GM21526 (cell line): ENCODE measurements at regions not wholly inside any gene's neighbourhood (a gene's known extent, or its start where the extent isn't known, plus 50 kb on each side); places are given as distances from the start of the nearest gene placed in this dataset.
"Not testable (repeated sequence)": the region's sequence is repeated elsewhere in the genome, so short reads cannot be mapped to it uniquely, and the experiment has no call there.

Experiments
- ATAC-seq: cut with Tn5 transposase; IDR thresholded peaks from one replicate; pipeline ENCODE4 v1.9.1; 2021; ENCODE audit warnings: moderate library complexity; ENCODE audit not compliant: unreplicated experiment, low FRiP score

GRCh38 chr4:79666875-79667274 is 258.8 kb upstream of the GK2 start:
- ATAC-seq: no peak

GRCh38 chr4:79666112-79666511 is 258.1 kb upstream of the GK2 start:
- no peak for ATAC-seq

- no peak for ATAC-seq
These were observed 255.8 kb upstream of the GK2 start for GRCh38 chr4:79663865-79664264.

GRCh38 chr4:79663141-79663540 is 255.1 kb upstream of the GK2 start:
- no peak for ATAC-seq

GRCh38 chr4:79662651-79663050 is 254.6 kb upstream of the GK2 start:
- no peak for ATAC-seq

GRCh38 chr4:79661196-79661595 is 253.2 kb upstream of the GK2 start:
- ATAC-seq: no peak

- ATAC-seq: not testable (repeated sequence)
These were observed 251.4 kb upstream of the GK2 start for GRCh38 chr4:79659308-79659870.

GRCh38 chr4:79657379-79657778 is 249.4 kb upstream of the GK2 start:
- ATAC-seq: no peak

- no peak for ATAC-seq
These were observed 245.8 kb upstream of the GK2 start for GRCh38 chr4:79653871-79654270.

GRCh38 chr4:79652738-79653137 is 244.7 kb upstream of the GK2 start:
- ATAC-seq: no peak

GRCh38 chr4:79652232-79652631 is 244.2 kb upstream of the GK2 start:
- ATAC-seq: no peak

GRCh38 chr4:79651456-79651855 is 243.4 kb upstream of the GK2 start:
- no peak for ATAC-seq

- no peak for ATAC-seq
These were observed 242.9 kb upstream of the GK2 start for GRCh38 chr4:79650794-79651431.

- no peak for ATAC-seq
These were observed 242.2 kb upstream of the GK2 start for GRCh38 chr4:79650217-79650616.

GRCh38 chr4:79645942-79646341 is 237.9 kb upstream of the GK2 start:
- no peak for ATAC-seq

- no peak for ATAC-seq
These were observed 230.7 kb upstream of the GK2 start for GRCh38 chr4:79638735-79639134.

GRCh38 chr4:79636991-79637390 is 229.0 kb upstream of the GK2 start:
- no peak for ATAC-seq

GRCh38 chr4:79634111-79634510 is 226.1 kb upstream of the GK2 start:
- ATAC-seq: no peak

GRCh38 chr4:79632114-79632513 is 224.1 kb upstream of the GK2 start:
- no peak for ATAC-seq

- no peak for ATAC-seq
These were observed 218.6 kb upstream of the GK2 start for GRCh38 chr4:79626611-79627010.

GRCh38 chr4:79626101-79626500 is 218.1 kb upstream of the GK2 start:
- ATAC-seq: no peak

- no peak for ATAC-seq
These were observed 217.3 kb upstream of the GK2 start for GRCh38 chr4:79625361-79625760.
